HepG2 (cell line): ENCODE measurements at regions not wholly inside any gene's neighbourhood (a gene's known extent, or its start where the extent isn't known, plus 50 kb on each side); places are given as distances from the start of the nearest gene placed in this dataset.

Experiments
- ATAC-seq: fragments of 200-7000 bp; cut with Tn5 transposase; 3 replicates; pipeline ENCODE4 v1.9.1; 2020; ENCODE audit warnings: mild to moderate bottlenecking, moderate library complexity
- BruUV-seq: library from RNA; stranded (reverse); fragments of 400-500 nt; replicated peaks from 2 replicates; lab custom pipeline; 2021; lab: Mats Ljungman, UMichigan
- CTCF ChIA-PET: fragments of 300-600 bp; formaldehyde crosslinking; extraction: SDS; loops from one replicate; lab custom pipeline; 2021; ENCODE audit warnings: low total read pairs, inconsistent platforms, low intra/inter-chr PET ratio; lab: Yijun Ruan, JAX
- POLR2A ChIA-PET: fragments of 350-600 bp; sonication (Branson Sonifier 250); formaldehyde crosslinking; loops from one replicate; lab custom pipeline; 2020; ENCODE audit warnings: antibody characterized with exemption, inconsistent platforms; lab: Yijun Ruan, JAX
- DNase-seq: peaks from one replicate; pipeline ENCODE4 v3.0.0-alpha.2; 2015; ENCODE audit warnings: low spot score
- FAIRE-seq: peaks from 3 replicates; lab custom pipeline; 2011; peaks lifted over from hg19 to GRCh38; lab: Jason Lieb, UNC
- H2AFZ ChIP-seq: one replicate; pipeline ENCODE4 v1.6.1; 2011; ENCODE audit warnings: low read length, inconsistent platforms
- H3K27ac ChIP-seq: fragments of 300-600 bp; 3 replicates; pipeline ENCODE4 v1.8.0; 2011; ENCODE audit warnings: mixed run types, mild to moderate bottlenecking, mixed read lengths, low read length, inconsistent platforms; ENCODE audit not compliant: insufficient read depth; ENCODE audit errors: extremely low read length
- H3K27me3 ChIP-seq, 2 experiments: fragments of 200-600 bp in 1 of 2; 2 replicates in 1 of 2; 3 replicates in 1 of 2; pipeline versions ENCODE4 v1.6.0 to v1.8.0; 2011; ENCODE audit warnings: low read length in 2 of 2, mild to moderate bottlenecking in 2 of 2, moderate library complexity in 2 of 2, inconsistent platforms in 1 of 2; ENCODE audit not compliant: insufficient read depth in 2 of 2, control insufficient read depth in 1 of 2
- H3K36me3 ChIP-seq, 2 experiments: fragments of 200-600 bp in 1 of 2; replicated peaks in 1 of 2; 2 replicates in 1 of 2; 3 replicates in 1 of 2; pipeline versions ENCODE4 v1.5.1 to v1.8.0; 2011; ENCODE audit warnings: low read length in 2 of 2, inconsistent platforms in 1 of 2; ENCODE audit not compliant: insufficient read depth in 2 of 2, control insufficient read depth in 1 of 2
- H3K4me1 ChIP-seq: 2 replicates; pipeline ENCODE4 v1.5.1; 2012; ENCODE audit warnings: low read length, inconsistent platforms; ENCODE audit not compliant: insufficient read depth
- H3K4me2 ChIP-seq: 2 replicates; pipeline ENCODE4 v1.6.0; 2011; ENCODE audit warnings: low read depth, low read length, inconsistent platforms
- H3K4me3 ChIP-seq, 3 experiments: fragments of 200-600 bp in 1 of 3; sonication (generic), shearing (Covaris generic) in 1 of 3; replicated peaks in 1 of 3; 2 replicates each; pipeline ENCODE4 v1.5.1; 2011 to 2016; ENCODE audit warnings: low read length in 3 of 3, inconsistent platforms in 2 of 3, low read depth in 2 of 3, mild to moderate bottlenecking in 2 of 3, control low read depth in 1 of 3, mixed read lengths in 1 of 3; ENCODE audit not compliant: insufficient read depth in 1 of 3
- H3K79me2 ChIP-seq: one replicate; pipeline ENCODE4 v1.6.1; 2011; ENCODE audit warnings: low read length, inconsistent platforms; ENCODE audit not compliant: insufficient read depth
- H3K9ac ChIP-seq: 2 replicates; pipeline ENCODE4 v1.6.0; 2011; ENCODE audit warnings: mild to moderate bottlenecking, low read depth, low read length, inconsistent platforms; ENCODE audit not compliant: insufficient read depth
- H3K9me3 ChIP-seq: 2 replicates; pipeline ENCODE4 v1.5.1; 2012; ENCODE audit warnings: mild to moderate bottlenecking, low read length
- H4K20me1 ChIP-seq: 2 replicates; pipeline ENCODE4 v1.6.0; 2011; ENCODE audit warnings: inconsistent platforms, mild to moderate bottlenecking, low read length, moderate library complexity; ENCODE audit not compliant: insufficient read depth
- ETV5 ChIP-seq: IDR thresholded peaks from 2 replicates; pipeline ENCODE4 v1.6.1; 2018; ENCODE audit warnings: missing biosample characterization, missing genetic modification reagents, inconsistent platforms, borderline replicate concordance
- PAWR ChIP-seq: sonication (generic); formaldehyde crosslinking; IDR thresholded peaks from 2 replicates; pipeline ENCODE4 v1.4.0; 2020; ENCODE audit warnings: missing genetic modification reagents, mild to moderate bottlenecking, borderline replicate concordance
- ZNF121 ChIP-seq: sonication (generic); formaldehyde crosslinking; IDR thresholded peaks from 2 replicates; pipeline ENCODE4 v1.5.0; 2020; ENCODE audit warnings: mild to moderate bottlenecking, missing genetic modification reagents
- ZNF30 ChIP-seq: sonication (generic); formaldehyde crosslinking; IDR thresholded peaks from 2 replicates; pipeline ENCODE4 v1.5.0; 2020; ENCODE audit warnings: mild to moderate bottlenecking, missing genetic modification reagents
- WGBS: methylation state at CpG from one replicate; pipeline ENCODE4 v1.1.6; 2017; ENCODE audit warnings: low lambda C conversion rate; 5-methylcytosine and 5-hydroxymethylcytosine counted together
- in situ Hi-C: cut with HindIII; loops from 2 replicates; pipeline ENCODE4 v1.10.0; 2017; ENCODE audit warnings: low pct_unique_long_range_greater_than_20kb; ENCODE audit not compliant: extremely low pct_ligation_motif_present
- intact Hi-C: fragments of 100-400 bp; cut with micrococcal nuclease; formaldehyde crosslinking; loops from one replicate; pipeline ENCODE4 v1.10.0; 2022; ENCODE audit not compliant: unreplicated experiment
- TF ChIP-seq, protein P1 (sequence below): sonication (generic); formaldehyde crosslinking; IDR thresholded peaks from 2 replicates; pipeline ENCODE4 v1.4.0; 2020; ENCODE audit warnings: mild to moderate bottlenecking, missing genetic modification reagents
- TF ChIP-seq, protein P2 (sequence below): sonication (generic); formaldehyde crosslinking; IDR thresholded peaks from 2 replicates; pipeline ENCODE4 v1.4.0; 2020; ENCODE audit warnings: mild to moderate bottlenecking, missing genetic modification reagents, borderline replicate concordance

DNA sequence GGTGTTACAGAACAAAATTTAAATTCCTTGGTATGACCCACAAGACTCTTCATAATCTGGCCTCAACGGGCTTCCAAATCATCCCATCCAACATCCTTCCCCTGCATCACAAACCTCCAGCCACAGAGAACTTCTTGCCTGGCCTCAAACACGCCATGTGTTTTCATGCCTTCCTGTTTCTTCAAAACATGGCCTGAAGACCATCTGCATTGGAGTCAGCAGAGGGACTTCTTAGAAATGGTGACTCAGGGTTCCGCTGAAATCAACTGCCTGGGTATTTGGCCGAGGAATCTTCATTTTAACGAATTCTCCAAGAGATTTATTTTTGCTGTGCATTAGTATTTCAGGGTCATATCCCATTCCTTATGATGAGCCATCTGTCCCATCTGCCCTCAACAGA is 138.1 kb upstream of the RAP2B start:
- Histone ChIP-seq H3K4me1 (no peaks in the 10 kb centered on the region), H3K79me2 (no peaks in the 10 kb centered on the region), H3K27ac (no peak overlapping the region), H4K20me1 (no peaks in the 10 kb centered on the region)
- intact Hi-C loops, result no loop called here
- no peak for DNase-seq
- TF ChIP-seq, protein P1, sequence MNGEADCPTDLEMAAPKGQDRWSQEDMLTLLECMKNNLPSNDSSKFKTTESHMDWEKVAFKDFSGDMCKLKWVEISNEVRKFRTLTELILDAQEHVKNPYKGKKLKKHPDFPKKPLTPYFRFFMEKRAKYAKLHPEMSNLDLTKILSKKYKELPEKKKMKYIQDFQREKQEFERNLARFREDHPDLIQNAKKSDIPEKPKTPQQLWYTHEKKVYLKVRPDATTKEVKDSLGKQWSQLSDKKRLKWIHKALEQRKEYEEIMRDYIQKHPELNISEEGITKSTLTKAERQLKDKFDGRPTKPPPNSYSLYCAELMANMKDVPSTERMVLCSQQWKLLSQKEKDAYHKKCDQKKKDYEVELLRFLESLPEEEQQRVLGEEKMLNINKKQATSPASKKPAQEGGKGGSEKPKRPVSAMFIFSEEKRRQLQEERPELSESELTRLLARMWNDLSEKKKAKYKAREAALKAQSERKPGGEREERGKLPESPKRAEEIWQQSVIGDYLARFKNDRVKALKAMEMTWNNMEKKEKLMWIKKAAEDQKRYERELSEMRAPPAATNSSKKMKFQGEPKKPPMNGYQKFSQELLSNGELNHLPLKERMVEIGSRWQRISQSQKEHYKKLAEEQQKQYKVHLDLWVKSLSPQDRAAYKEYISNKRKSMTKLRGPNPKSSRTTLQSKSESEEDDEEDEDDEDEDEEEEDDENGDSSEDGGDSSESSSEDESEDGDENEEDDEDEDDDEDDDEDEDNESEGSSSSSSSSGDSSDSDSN (CRISPR knock-in tag), result no peak
- TF ChIP-seq PAWR (no peak), ETV5 (no peak), ZNF30 (CRISPR knock-in tag) (no peak), ZNF121 (CRISPR knock-in tag) (no peak)
- TF ChIP-seq, protein P2, sequence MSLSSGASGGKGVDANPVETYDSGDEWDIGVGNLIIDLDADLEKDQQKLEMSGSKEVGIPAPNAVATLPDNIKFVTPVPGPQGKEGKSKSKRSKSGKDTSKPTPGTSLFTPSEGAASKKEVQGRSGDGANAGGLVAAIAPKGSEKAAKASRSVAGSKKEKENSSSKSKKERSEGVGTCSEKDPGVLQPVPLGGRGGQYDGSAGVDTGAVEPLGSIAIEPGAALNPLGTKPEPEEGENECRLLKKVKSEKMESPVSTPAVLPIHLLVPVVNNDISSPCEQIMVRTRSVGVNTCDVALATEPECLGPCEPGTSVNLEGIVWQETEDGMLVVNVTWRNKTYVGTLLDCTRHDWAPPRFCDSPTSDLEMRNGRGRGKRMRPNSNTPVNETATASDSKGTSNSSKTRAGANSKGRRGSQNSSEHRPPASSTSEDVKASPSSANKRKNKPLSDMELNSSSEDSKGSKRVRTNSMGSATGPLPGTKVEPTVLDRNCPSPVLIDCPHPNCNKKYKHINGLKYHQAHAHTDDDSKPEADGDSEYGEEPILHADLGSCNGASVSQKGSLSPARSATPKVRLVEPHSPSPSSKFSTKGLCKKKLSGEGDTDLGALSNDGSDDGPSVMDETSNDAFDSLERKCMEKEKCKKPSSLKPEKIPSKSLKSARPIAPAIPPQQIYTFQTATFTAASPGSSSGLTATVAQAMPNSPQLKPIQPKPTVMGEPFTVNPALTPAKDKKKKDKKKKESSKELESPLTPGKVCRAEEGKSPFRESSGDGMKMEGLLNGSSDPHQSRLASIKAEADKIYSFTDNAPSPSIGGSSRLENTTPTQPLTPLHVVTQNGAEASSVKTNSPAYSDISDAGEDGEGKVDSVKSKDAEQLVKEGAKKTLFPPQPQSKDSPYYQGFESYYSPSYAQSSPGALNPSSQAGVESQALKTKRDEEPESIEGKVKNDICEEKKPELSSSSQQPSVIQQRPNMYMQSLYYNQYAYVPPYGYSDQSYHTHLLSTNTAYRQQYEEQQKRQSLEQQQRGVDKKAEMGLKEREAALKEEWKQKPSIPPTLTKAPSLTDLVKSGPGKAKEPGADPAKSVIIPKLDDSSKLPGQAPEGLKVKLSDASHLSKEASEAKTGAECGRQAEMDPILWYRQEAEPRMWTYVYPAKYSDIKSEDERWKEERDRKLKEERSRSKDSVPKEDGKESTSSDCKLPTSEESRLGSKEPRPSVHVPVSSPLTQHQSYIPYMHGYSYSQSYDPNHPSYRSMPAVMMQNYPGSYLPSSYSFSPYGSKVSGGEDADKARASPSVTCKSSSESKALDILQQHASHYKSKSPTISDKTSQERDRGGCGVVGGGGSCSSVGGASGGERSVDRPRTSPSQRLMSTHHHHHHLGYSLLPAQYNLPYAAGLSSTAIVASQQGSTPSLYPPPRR (CRISPR knock-in tag), result no peak
- TF ChIP-seq, all 625 proteins: peak for 0
- in situ Hi-C loops, result loop anchor here (10.0 kb wide), 1 partner anchor 571 kb away; no protein-coding TSS in a partner anchor
- ATAC-seq (no peak), FAIRE-seq (no peak)
- Histone ChIP-seq H3K27me3 (peaks cover 0 to 6% of the 10 kb centered on the region in 2 experiments; a peak in 2 of 5 replicates), H3K36me3 (no peaks in the 10 kb centered on the region), H3K9me3 (no peaks in the 10 kb centered on the region), H3K4me3 (no peak overlapping the region), H3K4me2 (no peak overlapping the region), H2AFZ (no peak overlapping the region), H3K9ac (no peak overlapping the region)
- POLR2A ChIA-PET, result no interaction called here
- CTCF ChIA-PET, result no interaction called here
- WGBS, result 15% methylated on average over 5 of the region's 5 CpGs
- no TSS peak for BruUV-seq
